ENCODE measurements at regions not wholly inside any gene's neighbourhood (a gene's known extent, or its start where the extent isn't known, plus 50 kb on each side); places are given as distances from the start of the nearest gene placed in this dataset.

GRCh38 chr3:71847794-71848193 is 62.8 kb upstream of the PROK2 start:
- TF ChIP-seq CTCF (conservative IDR thresholded peaks at IDR 0.05; ENCODE audit: low read depth, low read length), result no peak
- H3K4me3 ChIP-seq (ENCODE audit: low read depth, low read length), result no peak overlapping the region
- no peak for DNase-seq (ENCODE audit: low read depth)

- H3K4me3 ChIP-seq (ENCODE audit: low read depth, low read length), result no peak overlapping the region
- TF ChIP-seq CTCF (conservative IDR thresholded peaks at IDR 0.05; ENCODE audit: low read depth, low read length), result no peak
- DNase-seq (ENCODE audit: low read depth), result no peak
Measured at GRCh38 chr3:71846185-71846584, 61.2 kb upstream of the PROK2 start.

- no peak for DNase-seq (ENCODE audit: low read depth)
- no peak for TF ChIP-seq CTCF (conservative IDR thresholded peaks at IDR 0.05; ENCODE audit: low read depth, low read length)
- no peak overlapping the region for H3K4me3 ChIP-seq (ENCODE audit: low read depth, low read length)
Measured at GRCh38 chr3:71843071-71843470, 58.1 kb upstream of the PROK2 start.

- TF ChIP-seq CTCF (conservative IDR thresholded peaks at IDR 0.05; ENCODE audit: low read depth, low read length), result no peak
- DNase-seq (ENCODE audit: low read depth), result peak; percentile 36
Measured at GRCh38 chr3:71838406-71838805, 53.5 kb upstream of the PROK2 start.

More at GRCh38 chr3:71838406-71838805, 53.5 kb upstream of the PROK2 start:
- H3K4me3 ChIP-seq (ENCODE audit: low read depth, low read length), result no peak overlapping the region
